OCI-LY3 (cell line): ENCODE measurements at regions not wholly inside any gene's neighbourhood (a gene's known extent, or its start where the extent isn't known, plus 50 kb on each side); places are given as distances from the start of the nearest gene placed in this dataset.

Experiments
- EZH2phosphoT487 ChIP-seq: fragments of 200-600 bp; shearing (Covaris generic); IDR thresholded peaks from 2 replicates; pipeline ENCODE4 v1.6.1; 2018; ENCODE audit warnings: antibody characterized with exemption, mixed run types, low read depth
- TF ChIP-seq, protein P1 (sequence below): fragments of 200-600, 300-600 bp; sonication (generic); IDR thresholded peaks from 2 replicates; pipeline ENCODE4 v1.5.1; 2014; ENCODE audit warnings: antibody characterized with exemption, low read length, low read depth

DNA sequence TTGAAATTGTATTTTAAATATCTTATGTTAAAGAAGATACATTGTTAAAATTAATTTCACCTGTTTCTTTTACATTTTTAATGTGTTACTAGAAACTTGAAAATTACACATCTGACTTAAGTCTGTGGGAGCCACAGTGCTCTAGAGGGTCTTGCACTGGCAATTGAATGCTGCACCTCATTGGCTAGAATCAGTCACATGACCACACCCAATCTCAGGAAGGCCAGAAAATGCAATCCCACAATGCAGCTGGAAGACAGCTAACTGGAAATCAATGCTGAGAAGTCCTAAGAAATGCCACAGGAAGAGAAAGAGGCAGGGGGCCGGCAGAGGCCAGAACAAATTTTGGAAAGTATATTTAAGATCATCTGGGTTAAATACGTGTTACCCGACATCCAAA is 189.2 kb upstream of the POU3F3 start:
- TF ChIP-seq, protein P1, sequence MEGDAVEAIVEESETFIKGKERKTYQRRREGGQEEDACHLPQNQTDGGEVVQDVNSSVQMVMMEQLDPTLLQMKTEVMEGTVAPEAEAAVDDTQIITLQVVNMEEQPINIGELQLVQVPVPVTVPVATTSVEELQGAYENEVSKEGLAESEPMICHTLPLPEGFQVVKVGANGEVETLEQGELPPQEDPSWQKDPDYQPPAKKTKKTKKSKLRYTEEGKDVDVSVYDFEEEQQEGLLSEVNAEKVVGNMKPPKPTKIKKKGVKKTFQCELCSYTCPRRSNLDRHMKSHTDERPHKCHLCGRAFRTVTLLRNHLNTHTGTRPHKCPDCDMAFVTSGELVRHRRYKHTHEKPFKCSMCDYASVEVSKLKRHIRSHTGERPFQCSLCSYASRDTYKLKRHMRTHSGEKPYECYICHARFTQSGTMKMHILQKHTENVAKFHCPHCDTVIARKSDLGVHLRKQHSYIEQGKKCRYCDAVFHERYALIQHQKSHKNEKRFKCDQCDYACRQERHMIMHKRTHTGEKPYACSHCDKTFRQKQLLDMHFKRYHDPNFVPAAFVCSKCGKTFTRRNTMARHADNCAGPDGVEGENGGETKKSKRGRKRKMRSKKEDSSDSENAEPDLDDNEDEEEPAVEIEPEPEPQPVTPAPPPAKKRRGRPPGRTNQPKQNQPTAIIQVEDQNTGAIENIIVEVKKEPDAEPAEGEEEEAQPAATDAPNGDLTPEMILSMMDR = no peak
- TF ChIP-seq EZH2phosphoT487 = no peak
